C4-2B (cell line): ENCODE measurements at regions not wholly inside any gene's neighbourhood (a gene's known extent, or its start where the extent isn't known, plus 50 kb on each side); places are given as distances from the start of the nearest gene placed in this dataset.

ENCODE experiments used
- CTCF ChIP-seq: fragments of 450-650 bp; conservative IDR thresholded peaks from 2 replicates; pipeline ENCODE4 v1.5.1; 2017; ENCODE audit warnings: mild to moderate bottlenecking
- ZFX ChIP-seq: fragments of 450-650 bp; IDR thresholded peaks from 2 replicates; pipeline ENCODE4 v1.6.1; 2017

- TF ChIP-seq ZFX (no peak), CTCF (no peak)
Measured at GRCh38 chr4:110840221-110840654, 217.4 kb upstream of the PITX2 start.
